PFSK-1 (cell line): ENCODE measurements at regions not wholly inside any gene's neighbourhood (a gene's known extent, or its start where the extent isn't known, plus 50 kb on each side); places are given as distances from the start of the nearest gene placed in this dataset.

Experiments
- FOXP2 ChIP-seq: optimal IDR thresholded peaks from 2 replicates; pipeline ENCODE3; 2011; ENCODE audit warnings: borderline replicate concordance, control low read depth, inconsistent platforms; ENCODE audit not compliant: insufficient read depth; ENCODE audit errors: extremely low read length, extremely low read depth
- POLR2AphosphoS5 ChIP-seq: IDR thresholded peaks from 2 replicates; pipeline ENCODE4 v1.6.1; 2012; ENCODE audit warnings: low read depth, mild to moderate bottlenecking, control low read depth, low read length, moderate library complexity
- REST ChIP-seq, 2 experiments: IDR thresholded peaks; 2 replicates each; pipeline versions ENCODE4 v1.6.1 to v1.8.0; 2011 to 2012; ENCODE audit warnings: low read depth in 2 of 2, low read length in 2 of 2, control low read depth in 1 of 2, inconsistent platforms in 1 of 2, mild to moderate bottlenecking in 1 of 2, moderate library complexity in 1 of 2; ENCODE audit not compliant: insufficient read depth in 1 of 2
- SIN3A ChIP-seq: IDR thresholded peaks from 2 replicates; pipeline ENCODE4 v1.6.1; 2012; ENCODE audit warnings: mild to moderate bottlenecking, low read length, moderate library complexity, borderline replicate concordance; ENCODE audit not compliant: insufficient read depth
- TAF1 ChIP-seq: IDR thresholded peaks from 2 replicates; pipeline ENCODE4 v1.6.1; 2012; ENCODE audit warnings: low read length, control low read depth, borderline replicate concordance; ENCODE audit not compliant: insufficient read depth

GRCh38 chr4:28724239-28724638, 1863.6 kb downstream of the STIM2 start:
- TF ChIP-seq FOXP2 (no peak), TAF1 (no peak), REST (IDR thresholded peaks at IDR 0.05; ENCODE audit: insufficient read depth in 1 of 2, low read depth in 2 of 2, low read length in 2 of 2) (no peak), SIN3A (no peak), POLR2AphosphoS5 (no peak)

DNA sequence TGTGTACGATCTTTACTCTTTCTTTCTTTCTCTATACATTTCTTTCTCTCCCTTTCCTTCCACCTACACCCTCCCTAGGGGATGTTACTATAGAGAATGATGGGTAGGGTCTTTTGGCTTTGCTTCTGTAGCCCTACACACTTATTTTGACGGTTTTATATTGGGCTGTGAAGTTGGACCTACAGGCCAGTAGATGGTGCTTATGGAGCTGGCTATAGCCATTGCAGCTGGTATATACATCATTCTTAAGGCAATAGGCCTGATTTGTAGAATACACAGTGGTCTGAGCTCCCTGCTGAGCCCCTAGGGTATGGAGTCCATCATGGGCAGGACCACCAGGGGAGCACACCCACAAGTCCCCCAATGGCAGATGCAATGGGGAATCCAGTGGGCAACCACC, 1869.7 kb downstream of the STIM2 start:
- TF ChIP-seq REST (IDR thresholded peaks at IDR 0.05; ENCODE audit: insufficient read depth in 1 of 2, low read depth in 2 of 2, low read length in 2 of 2) = no peak
- no peak for TF ChIP-seq FOXP2
- TF ChIP-seq POLR2AphosphoS5 = no peak
- no peak for TF ChIP-seq SIN3A
- TF ChIP-seq TAF1 = no peak

GRCh38 chr4:28744066-28744465, 1883.4 kb downstream of the STIM2 start:
- no peak for TF ChIP-seq TAF1
- TF ChIP-seq POLR2AphosphoS5 = no peak
- no peak for TF ChIP-seq FOXP2
- no peak for TF ChIP-seq REST (IDR thresholded peaks at IDR 0.05; ENCODE audit: insufficient read depth in 1 of 2, low read depth in 2 of 2, low read length in 2 of 2)

DNA sequence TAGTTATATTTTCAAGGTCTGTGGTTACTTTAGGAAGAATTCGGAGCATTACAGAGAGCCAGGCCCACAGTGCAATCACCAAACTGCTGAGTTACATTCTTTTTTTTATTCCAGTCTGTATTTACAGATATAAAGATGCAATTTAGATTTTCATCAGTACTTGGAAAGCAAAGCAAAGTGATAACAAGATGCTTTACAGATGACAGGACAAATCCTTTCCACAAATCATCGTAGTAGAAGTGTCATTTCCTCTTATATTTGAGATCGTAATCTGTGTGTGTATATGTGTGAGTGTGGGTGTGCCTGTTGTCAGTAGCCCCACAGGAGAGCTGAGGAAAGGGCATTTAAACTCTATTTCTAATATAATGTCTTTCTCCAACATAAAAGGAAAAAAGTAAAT, 1893.7 kb downstream of the STIM2 start:
- TF ChIP-seq TAF1 (no peak), REST (IDR thresholded peaks at IDR 0.05; ENCODE audit: insufficient read depth in 1 of 2, low read depth in 2 of 2, low read length in 2 of 2) (no peak), FOXP2 (no peak), POLR2AphosphoS5 (no peak), SIN3A (no peak)

DNA sequence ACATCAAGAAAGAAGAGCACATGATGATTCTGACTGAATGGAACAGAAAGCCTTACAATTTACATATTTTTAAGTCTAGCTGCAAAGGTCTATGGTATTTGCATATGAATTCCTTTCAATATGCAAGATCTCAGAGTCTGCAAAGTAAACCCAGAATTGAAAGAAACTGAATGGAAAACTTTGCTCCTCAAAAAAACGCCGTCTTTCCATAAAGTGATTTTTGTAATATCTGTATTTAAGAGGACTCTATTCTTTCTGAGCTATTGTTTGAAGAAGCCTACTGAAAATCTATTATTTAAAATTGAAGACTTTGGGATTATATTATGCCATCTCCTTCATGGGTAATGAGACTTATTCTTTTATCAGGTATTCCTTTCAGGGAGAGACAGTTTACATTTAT, 1894.4 kb downstream of the STIM2 start:
- TF ChIP-seq SIN3A (no peak), TAF1 (no peak), FOXP2 (no peak), REST (IDR thresholded peaks at IDR 0.05; ENCODE audit: insufficient read depth in 1 of 2, low read depth in 2 of 2, low read length in 2 of 2) (no peak), POLR2AphosphoS5 (no peak)
